ENCODE measurements at regions not wholly inside any gene's neighbourhood (a gene's known extent, or its start where the extent isn't known, plus 50 kb on each side); places are given as distances from the start of the nearest gene placed in this dataset.

GRCh38 chr5:167880420-167880819 lies 411.0 kb upstream of the WWC1 start:
- TF ChIP-seq CTCF (IDR thresholded peaks at IDR 0.05; ENCODE audit: low read depth, low read length), result no peak
- no peaks in the 10 kb centered on the region; the same call in 1 of the 2 replicates for H3K9me3 ChIP-seq
- no peaks in the 10 kb centered on the region for H3K27me3 ChIP-seq
- no peaks in the 10 kb centered on the region for H3K4me1 ChIP-seq
- no peaks in the 10 kb centered on the region for H3K36me3 ChIP-seq
- H3K4me3 ChIP-seq (ENCODE audit: low read depth, low read length), result no peak overlapping the region
- no peak for DNase-seq

- Histone ChIP-seq H3K4me1 (no peaks in the 10 kb centered on the region), H3K4me3 (ENCODE audit: low read depth, low read length) (no peak overlapping the region), H3K9me3 (no peaks in the 10 kb centered on the region; the same call in 1 of the 2 replicates), H3K36me3 (no peaks in the 10 kb centered on the region), H3K27me3 (no peaks in the 10 kb centered on the region)
- no peak for DNase-seq
- TF ChIP-seq CTCF (IDR thresholded peaks at IDR 0.05; ENCODE audit: low read depth, low read length), result no peak
Observed at GRCh38 chr5:167881041-167881440, 410.4 kb upstream of the WWC1 start.

- no peak for TF ChIP-seq CTCF (IDR thresholded peaks at IDR 0.05; ENCODE audit: low read depth, low read length)
- Histone ChIP-seq H3K36me3 (no peaks in the 10 kb centered on the region), H3K27me3 (no peaks in the 10 kb centered on the region; the same call in 1 of the 2 replicates), H3K9me3 (no peaks in the 10 kb centered on the region), H3K4me1 (no peaks in the 10 kb centered on the region), H3K4me3 (ENCODE audit: low read depth, low read length) (no peak overlapping the region)
- DNase-seq, result no peak
Observed at GRCh38 chr5:167886196-167886595, 405.2 kb upstream of the WWC1 start.

GRCh38 chr5:167888393-167888792 lies 403.1 kb upstream of the WWC1 start:
- TF ChIP-seq CTCF (IDR thresholded peaks at IDR 0.05; ENCODE audit: low read depth, low read length), result no peak
- DNase-seq, result no peak
- H3K9me3 ChIP-seq, result no peaks in the 10 kb centered on the region
- H3K27me3 ChIP-seq, result no peaks in the 10 kb centered on the region; the same call in 1 of the 2 replicates
- H3K4me1 ChIP-seq, result no peaks in the 10 kb centered on the region
- no peaks in the 10 kb centered on the region for H3K36me3 ChIP-seq
- no peak overlapping the region for H3K4me3 ChIP-seq (ENCODE audit: low read depth, low read length)

- DNase-seq, result no peak
- Histone ChIP-seq H3K36me3 (no peaks in the 10 kb centered on the region), H3K4me1 (no peaks in the 10 kb centered on the region), H3K9me3 (no peaks in the 10 kb centered on the region), H3K27me3 (no peaks in the 10 kb centered on the region; the same call in 1 of the 2 replicates), H3K4me3 (ENCODE audit: low read depth, low read length) (no peak overlapping the region)
- no peak for TF ChIP-seq CTCF (IDR thresholded peaks at IDR 0.05; ENCODE audit: low read depth, low read length)
Observed at GRCh38 chr5:167889276-167889675, 402.2 kb upstream of the WWC1 start.

- no peaks in the 10 kb centered on the region for H3K4me1 ChIP-seq
- no peaks in the 10 kb centered on the region for H3K36me3 ChIP-seq
- no peaks in the 10 kb centered on the region; the same call in 1 of the 2 replicates for H3K27me3 ChIP-seq
- no peak for TF ChIP-seq CTCF (IDR thresholded peaks at IDR 0.05; ENCODE audit: low read depth, low read length)
- DNase-seq, result no peak
- H3K4me3 ChIP-seq (ENCODE audit: low read depth, low read length), result no peak overlapping the region
- H3K9me3 ChIP-seq, result no peaks in the 10 kb centered on the region
Observed at GRCh38 chr5:167892352-167893115, 398.9 kb upstream of the WWC1 start.

Measured in BE2C (cell line).